HG03521 (cell line): ENCODE measurements at regions not wholly inside any gene's neighbourhood (a gene's known extent, or its start where the extent isn't known, plus 50 kb on each side); places are given as distances from the start of the nearest gene placed in this dataset.
"Not testable (repeated sequence)": the region's sequence is repeated elsewhere in the genome, so short reads cannot be mapped to it uniquely, and the experiment has no call there.

Experiments used
- ATAC-seq: cut with Tn5 transposase; IDR thresholded peaks from one replicate; pipeline ENCODE4 v1.9.1; 2021; ENCODE audit warnings: mild to moderate bottlenecking, moderate library complexity; ENCODE audit not compliant: unreplicated experiment

- ATAC-seq: no peak
Observed at GRCh38 chr17:36695082-36695481, 93.7 kb downstream of the MRM1 start.

- ATAC-seq: not testable (repeated sequence)
Observed at GRCh38 chr17:36695710-36696109, 94.3 kb downstream of the MRM1 start.

GRCh38 chr17:36696805-36697204 is 95.4 kb downstream of the MRM1 start:
- no peak for ATAC-seq

- ATAC-seq: no peak
Observed at GRCh38 chr17:36697903-36698530, 96.6 kb downstream of the MRM1 start.

- no peak for ATAC-seq
Observed at GRCh38 chr17:36701429-36702099, 100.2 kb downstream of the MRM1 start.

GRCh38 chr17:36702636-36703035 is 101.3 kb downstream of the MRM1 start:
- no peak for ATAC-seq

- no peak for ATAC-seq
Observed at GRCh38 chr17:36703860-36704266, 102.5 kb downstream of the MRM1 start.

- no peak for ATAC-seq
Observed at GRCh38 chr17:36705283-36705795, 104.0 kb downstream of the MRM1 start.

- no peak for ATAC-seq
Observed at GRCh38 chr17:36705874-36706731, 104.7 kb downstream of the MRM1 start.

GRCh38 chr17:36707904-36708303 is 106.5 kb downstream of the MRM1 start:
- no peak for ATAC-seq

GRCh38 chr17:36714789-36715188 is 113.4 kb downstream of the MRM1 start:
- no peak for ATAC-seq

GRCh38 chr17:36715951-36716350 is 114.6 kb downstream of the MRM1 start:
- no peak for ATAC-seq

GRCh38 chr17:36717088-36717487 is 115.7 kb downstream of the MRM1 start:
- ATAC-seq: no peak

- no peak for ATAC-seq
Observed at GRCh38 chr17:36720131-36720530, 118.7 kb downstream of the MRM1 start.

GRCh38 chr17:36721560-36722120 is 120.3 kb downstream of the MRM1 start:
- no peak for ATAC-seq

GRCh38 chr17:36722121-36722902 is 120.9 kb downstream of the MRM1 start:
- peak; percentile 65 for ATAC-seq

GRCh38 chr17:36722903-36723263 is 121.5 kb downstream of the MRM1 start:
- no peak for ATAC-seq

- no peak for ATAC-seq
Observed at GRCh38 chr17:36723459-36724025, 122.2 kb downstream of the MRM1 start.

GRCh38 chr17:36726199-36726598 is 124.8 kb downstream of the MRM1 start:
- ATAC-seq: no peak

GRCh38 chr17:36727052-36727451 is 125.7 kb downstream of the MRM1 start:
- no peak for ATAC-seq
